Liver (tissue), 8 donors: ENCODE measurements at regions not wholly inside any gene's neighbourhood (a gene's known extent, or its start where the extent isn't known, plus 50 kb on each side); places are given as distances from the start of the nearest gene placed in this dataset.

Experiments
- DNase-seq: peaks from one replicate; pipeline ENCODE4 v3.0.0-alpha.2; 2017; ENCODE audit warnings: low spot score
- H3K27ac ChIP-seq, 2 donors: one replicate each; pipeline ENCODE4 v1.7.0; 2013; ENCODE audit warnings: inconsistent platforms in 2 of 2, low read length in 2 of 2, control low read depth in 1 of 2, low read depth in 1 of 2, mild to moderate bottlenecking in 1 of 2
- H3K27me3 ChIP-seq, 4 donors: one replicate each; pipeline versions ENCODE4 v1.6.1 to v1.7.0; 2013; ENCODE audit warnings: low read length in 3 of 4, inconsistent platforms in 1 of 4, mild to moderate bottlenecking in 1 of 4, moderate library complexity in 1 of 4; ENCODE audit not compliant: control insufficient read depth in 4 of 4, insufficient read depth in 4 of 4
- H3K36me3 ChIP-seq, 4 donors: one replicate each; pipeline versions ENCODE4 v1.6.1 to v1.7.0; 2013; ENCODE audit warnings: low read length in 3 of 4, mild to moderate bottlenecking in 3 of 4, low read depth in 1 of 4, moderate library complexity in 1 of 4; ENCODE audit not compliant: control insufficient read depth in 4 of 4, insufficient read depth in 3 of 4
- H3K4me1 ChIP-seq, 4 donors: one replicate each; pipeline versions ENCODE4 v1.6.1 to v1.7.0; 2013; ENCODE audit warnings: low read length in 3 of 4, mild to moderate bottlenecking in 3 of 4, moderate library complexity in 1 of 4; ENCODE audit not compliant: control insufficient read depth in 4 of 4, insufficient read depth in 4 of 4
- H3K4me3 ChIP-seq, 3 donors: one replicate each; pipeline versions ENCODE4 v1.6.1 to v1.7.0; 2013; ENCODE audit warnings: low read length in 3 of 3, control low read depth in 1 of 3, low read depth in 1 of 3, mild to moderate bottlenecking in 1 of 3
- H3K9ac ChIP-seq, 2 donors: one replicate each; pipeline ENCODE4 v1.7.0; 2013; ENCODE audit warnings: low read length in 2 of 2, mild to moderate bottlenecking in 2 of 2, moderate library complexity in 2 of 2, control low read depth in 1 of 2, low read depth in 1 of 2
- H3K9me3 ChIP-seq, 4 donors: one replicate each; pipeline versions ENCODE4 v1.6.1 to v1.7.0; 2013; ENCODE audit warnings: low read length in 3 of 4; ENCODE audit not compliant: control insufficient read depth in 4 of 4
- EGR1 ChIP-seq, 2 donors: IDR thresholded peaks; 2 replicates each; pipeline ENCODE4 v1.6.1; 2016 to 2018; ENCODE audit warnings: antibody characterized with exemption in 2 of 2, low read depth in 2 of 2
- FOXA1 ChIP-seq: IDR thresholded peaks from 2 replicates; pipeline ENCODE4 v1.6.1; 2016; ENCODE audit warnings: antibody characterized with exemption
- FOXA2 ChIP-seq: IDR thresholded peaks from 2 replicates; pipeline ENCODE4 v1.6.1; 2016; ENCODE audit warnings: antibody characterized with exemption
- GABPA ChIP-seq, 2 donors: IDR thresholded peaks in 1 of 2; conservative IDR thresholded peaks in 1 of 2; 2 replicates each; pipeline ENCODE4 v1.6.1; 2016; ENCODE audit warnings: antibody characterized with exemption in 2 of 2, mild to moderate bottlenecking in 1 of 2, moderate library complexity in 1 of 2
- HNF4A ChIP-seq, 2 donors: conservative IDR thresholded peaks; 2 replicates each; pipeline ENCODE4 v1.6.1; 2016; ENCODE audit warnings: antibody characterized with exemption in 2 of 2, mild to moderate bottlenecking in 2 of 2
- HNF4G ChIP-seq: IDR thresholded peaks from 2 replicates; pipeline ENCODE4 v1.6.1; 2016; ENCODE audit warnings: antibody characterized with exemption
- JUND ChIP-seq, 2 donors: IDR thresholded peaks; 2 replicates each; pipeline ENCODE4 v1.6.1; 2016; ENCODE audit warnings: antibody characterized with exemption in 2 of 2
- NR2F2 ChIP-seq: IDR thresholded peaks from 2 replicates; pipeline ENCODE4 v1.6.1; 2016; ENCODE audit warnings: antibody characterized with exemption
- RAD21 ChIP-seq, 2 donors: IDR thresholded peaks; 2 replicates each; pipeline ENCODE4 v1.6.1; 2016; ENCODE audit warnings: antibody characterized with exemption in 2 of 2, mild to moderate bottlenecking in 2 of 2
- RXRA ChIP-seq, 2 donors: IDR thresholded peaks; 2 replicates each; pipeline ENCODE4 v1.6.1; 2017 to 2018; ENCODE audit warnings: antibody characterized with exemption in 2 of 2, mild to moderate bottlenecking in 1 of 2
- SP1 ChIP-seq: IDR thresholded peaks from 2 replicates; pipeline ENCODE4 v1.6.1; 2018; ENCODE audit warnings: antibody characterized with exemption, mild to moderate bottlenecking
- TAF1 ChIP-seq: conservative IDR thresholded peaks from 2 replicates; pipeline ENCODE4 v1.6.1; 2016; ENCODE audit warnings: antibody characterized with exemption, mild to moderate bottlenecking
- YY1 ChIP-seq: IDR thresholded peaks from 2 replicates; pipeline ENCODE4 v1.6.1; 2016; ENCODE audit warnings: antibody characterized with exemption, mild to moderate bottlenecking
- WGBS: extraction: QIAGEN DNeasy Blood & Tissue Kit; methylation state at CpG from one replicate; pipeline ENCODE4 v1.1.7; 2013; 5-methylcytosine and 5-hydroxymethylcytosine counted together
- TF ChIP-seq, protein P1 (sequence below): fragments of 150-350 bp; IDR thresholded peaks from 2 replicates; pipeline ENCODE4 v1.5.1; 2017; ENCODE audit warnings: improper control_type of control experiment, low read depth, low read length; ENCODE audit not compliant: missing input control
- TF ChIP-seq, protein P2 (sequence below): IDR thresholded peaks from 2 replicates; pipeline ENCODE4 v1.6.1; 2016; ENCODE audit warnings: antibody characterized with exemption
- TF ChIP-seq, protein P3 (sequence below): IDR thresholded peaks from 2 replicates; pipeline ENCODE4 v1.6.1; 2016; ENCODE audit warnings: antibody characterized with exemption
- TF ChIP-seq, protein P4 (sequence below): IDR thresholded peaks from 2 replicates; pipeline ENCODE4 v1.6.1; 2016; ENCODE audit warnings: antibody characterized with exemption, mild to moderate bottlenecking
- donor health status: healthy.
- donor health status: healthy.
- donor health status: healthy.
- donor health status: healthy.
- donor health status: healthy.

DNA sequence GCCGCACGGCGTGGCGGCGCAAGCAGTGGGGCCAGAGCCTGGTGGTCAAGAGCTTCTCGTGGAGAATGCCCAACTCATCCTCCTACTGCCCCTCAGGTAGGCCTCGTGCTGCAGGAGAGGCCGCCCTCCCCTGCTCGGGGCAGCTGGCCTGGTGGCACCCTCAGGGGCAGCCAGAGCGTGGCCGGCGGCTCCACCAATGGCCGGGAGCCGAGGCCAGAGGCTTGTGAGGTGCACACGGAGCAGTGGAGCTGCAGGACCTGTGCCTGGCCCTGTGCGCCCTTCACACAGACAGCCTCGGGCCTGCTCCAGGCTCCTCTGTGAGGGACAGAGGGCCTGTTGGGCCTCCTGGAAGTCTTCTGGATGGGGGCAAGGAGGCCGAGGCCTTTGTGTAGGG, 85.5 kb downstream of the NPIPB11 start:
- Histone ChIP-seq H3K27me3 (no peaks in the 10 kb centered on the region), H3K4me3 (no peak overlapping the region), H3K4me1 (no peaks in the 10 kb centered on the region), H3K9ac (no peak overlapping the region), H3K9me3 (no peaks in the 10 kb centered on the region), H3K36me3 (peaks cover 0 to 18% (median 4%) of the 10 kb centered on the region in 4 donors), H3K27ac (no peak overlapping the region)
- 95% methylated on average over 18 of the region's 18 CpGs for WGBS
- DNase-seq, result no peak
- no peak for TF ChIP-seq FOXA2
- no peak for TF ChIP-seq NR2F2
- TF ChIP-seq YY1, result no peak
- TF ChIP-seq JUND (IDR thresholded peaks at IDR 0.05), result no peak
- no peak for TF ChIP-seq GABPA (IDR thresholded peaks at IDR 0.05 in 1 of 2, conservative IDR thresholded peaks at IDR 0.05 in 1 of 2)
- TF ChIP-seq EGR1 (IDR thresholded peaks at IDR 0.05; ENCODE audit: low read depth in 2 of 2), result no peak
- no peak for TF ChIP-seq RAD21 (IDR thresholded peaks at IDR 0.05)
- TF ChIP-seq RXRA (IDR thresholded peaks at IDR 0.05), result no peak
- TF ChIP-seq SP1, result no peak
- no peak for TF ChIP-seq HNF4A (conservative IDR thresholded peaks at IDR 0.05)
- no peak for TF ChIP-seq TAF1
- TF ChIP-seq, protein P1, sequence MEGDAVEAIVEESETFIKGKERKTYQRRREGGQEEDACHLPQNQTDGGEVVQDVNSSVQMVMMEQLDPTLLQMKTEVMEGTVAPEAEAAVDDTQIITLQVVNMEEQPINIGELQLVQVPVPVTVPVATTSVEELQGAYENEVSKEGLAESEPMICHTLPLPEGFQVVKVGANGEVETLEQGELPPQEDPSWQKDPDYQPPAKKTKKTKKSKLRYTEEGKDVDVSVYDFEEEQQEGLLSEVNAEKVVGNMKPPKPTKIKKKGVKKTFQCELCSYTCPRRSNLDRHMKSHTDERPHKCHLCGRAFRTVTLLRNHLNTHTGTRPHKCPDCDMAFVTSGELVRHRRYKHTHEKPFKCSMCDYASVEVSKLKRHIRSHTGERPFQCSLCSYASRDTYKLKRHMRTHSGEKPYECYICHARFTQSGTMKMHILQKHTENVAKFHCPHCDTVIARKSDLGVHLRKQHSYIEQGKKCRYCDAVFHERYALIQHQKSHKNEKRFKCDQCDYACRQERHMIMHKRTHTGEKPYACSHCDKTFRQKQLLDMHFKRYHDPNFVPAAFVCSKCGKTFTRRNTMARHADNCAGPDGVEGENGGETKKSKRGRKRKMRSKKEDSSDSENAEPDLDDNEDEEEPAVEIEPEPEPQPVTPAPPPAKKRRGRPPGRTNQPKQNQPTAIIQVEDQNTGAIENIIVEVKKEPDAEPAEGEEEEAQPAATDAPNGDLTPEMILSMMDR, result no peak
- TF ChIP-seq, protein P2, sequence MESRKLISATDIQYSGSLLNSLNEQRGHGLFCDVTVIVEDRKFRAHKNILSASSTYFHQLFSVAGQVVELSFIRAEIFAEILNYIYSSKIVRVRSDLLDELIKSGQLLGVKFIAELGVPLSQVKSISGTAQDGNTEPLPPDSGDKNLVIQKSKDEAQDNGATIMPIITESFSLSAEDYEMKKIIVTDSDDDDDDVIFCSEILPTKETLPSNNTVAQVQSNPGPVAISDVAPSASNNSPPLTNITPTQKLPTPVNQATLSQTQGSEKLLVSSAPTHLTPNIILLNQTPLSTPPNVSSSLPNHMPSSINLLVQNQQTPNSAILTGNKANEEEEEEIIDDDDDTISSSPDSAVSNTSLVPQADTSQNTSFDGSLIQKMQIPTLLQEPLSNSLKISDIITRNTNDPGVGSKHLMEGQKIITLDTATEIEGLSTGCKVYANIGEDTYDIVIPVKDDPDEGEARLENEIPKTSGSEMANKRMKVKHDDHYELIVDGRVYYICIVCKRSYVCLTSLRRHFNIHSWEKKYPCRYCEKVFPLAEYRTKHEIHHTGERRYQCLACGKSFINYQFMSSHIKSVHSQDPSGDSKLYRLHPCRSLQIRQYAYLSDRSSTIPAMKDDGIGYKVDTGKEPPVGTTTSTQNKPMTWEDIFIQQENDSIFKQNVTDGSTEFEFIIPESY, result no peak
- TF ChIP-seq FOXA1, result no peak
- no peak for TF ChIP-seq HNF4G
- TF ChIP-seq, protein P3, sequence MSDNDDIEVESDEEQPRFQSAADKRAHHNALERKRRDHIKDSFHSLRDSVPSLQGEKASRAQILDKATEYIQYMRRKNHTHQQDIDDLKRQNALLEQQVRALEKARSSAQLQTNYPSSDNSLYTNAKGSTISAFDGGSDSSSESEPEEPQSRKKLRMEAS, result no peak

DNA sequence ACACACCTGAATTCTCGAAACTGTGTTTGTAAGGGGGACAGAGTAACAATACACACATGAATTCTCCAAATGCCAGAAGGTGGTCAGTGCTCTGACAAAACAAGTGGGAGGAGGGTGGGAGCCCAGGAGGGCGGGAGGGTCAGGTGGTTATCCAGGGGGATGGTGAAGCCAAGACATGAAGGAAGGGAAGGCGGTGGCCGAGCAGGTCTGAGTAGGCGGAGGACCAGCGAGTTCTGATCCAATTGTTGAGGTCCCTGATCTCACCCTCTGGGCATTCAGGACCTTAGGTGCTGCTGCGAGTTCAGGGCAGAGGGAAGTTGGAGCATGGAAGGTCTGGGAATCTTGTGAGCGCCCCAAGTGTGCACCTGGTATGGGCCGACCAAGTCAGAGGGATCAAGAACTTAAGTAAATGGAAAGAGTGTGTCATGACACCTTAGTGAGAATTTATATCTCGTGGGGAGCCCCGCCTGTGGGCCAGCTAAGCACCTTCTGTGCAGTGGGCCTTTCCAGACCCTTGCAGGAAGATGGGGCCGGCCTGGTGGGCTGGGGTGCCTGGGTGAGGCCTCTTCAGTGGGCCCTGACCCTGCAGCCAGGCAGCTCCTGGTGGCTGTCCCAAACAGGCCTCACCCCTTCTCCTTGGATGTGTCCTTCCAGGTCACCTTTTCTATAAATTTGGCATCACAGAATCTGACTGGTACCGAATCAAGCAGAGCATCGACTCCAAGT, 86.1 kb downstream of the NPIPB11 start:
- WGBS, result 97% methylated on average over 14 of the region's 14 CpGs
- Histone ChIP-seq H3K27me3 (no peaks in the 10 kb centered on the region), H3K4me3 (no peak overlapping the region), H3K9me3 (no peaks in the 10 kb centered on the region), H3K27ac (no peak overlapping the region), H3K36me3 (peaks cover 0 to 18% (median 4%) of the 10 kb centered on the region in 4 donors), H3K9ac (no peak overlapping the region), H3K4me1 (no peaks in the 10 kb centered on the region)
- DNase-seq, result no peak
- TF ChIP-seq NR2F2 (no peak), HNF4A (conservative IDR thresholded peaks at IDR 0.05) (no peak)

DNA sequence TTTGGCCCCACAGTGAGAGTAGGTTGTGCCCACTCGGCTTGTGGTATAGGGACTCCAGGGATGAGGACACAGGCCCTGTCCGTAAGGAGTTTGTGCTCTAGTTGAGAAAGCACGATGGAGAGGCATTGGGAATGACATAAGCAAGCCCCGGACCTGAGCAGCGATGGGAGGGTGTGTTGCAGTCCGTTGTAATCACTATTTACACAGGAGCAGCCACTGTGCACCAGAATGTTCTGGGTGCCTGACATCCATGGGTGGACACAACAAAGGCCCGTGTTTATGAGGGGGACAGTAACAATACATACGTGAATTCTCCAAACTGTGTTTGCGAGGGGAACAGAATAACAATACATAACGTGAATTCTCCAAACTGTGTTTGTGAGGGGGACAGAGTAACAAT, 86.8 kb downstream of the NPIPB11 start:
- H3K9ac ChIP-seq, result no peak overlapping the region
- TF ChIP-seq NR2F2 (no peak), GABPA (IDR thresholded peaks at IDR 0.05 in 1 of 2, conservative IDR thresholded peaks at IDR 0.05 in 1 of 2) (no peak), HNF4A (conservative IDR thresholded peaks at IDR 0.05) (no peak), JUND (IDR thresholded peaks at IDR 0.05) (no peak), RAD21 (IDR thresholded peaks at IDR 0.05) (no peak), YY1 (no peak), HNF4G (no peak)
- TF ChIP-seq, protein P4, sequence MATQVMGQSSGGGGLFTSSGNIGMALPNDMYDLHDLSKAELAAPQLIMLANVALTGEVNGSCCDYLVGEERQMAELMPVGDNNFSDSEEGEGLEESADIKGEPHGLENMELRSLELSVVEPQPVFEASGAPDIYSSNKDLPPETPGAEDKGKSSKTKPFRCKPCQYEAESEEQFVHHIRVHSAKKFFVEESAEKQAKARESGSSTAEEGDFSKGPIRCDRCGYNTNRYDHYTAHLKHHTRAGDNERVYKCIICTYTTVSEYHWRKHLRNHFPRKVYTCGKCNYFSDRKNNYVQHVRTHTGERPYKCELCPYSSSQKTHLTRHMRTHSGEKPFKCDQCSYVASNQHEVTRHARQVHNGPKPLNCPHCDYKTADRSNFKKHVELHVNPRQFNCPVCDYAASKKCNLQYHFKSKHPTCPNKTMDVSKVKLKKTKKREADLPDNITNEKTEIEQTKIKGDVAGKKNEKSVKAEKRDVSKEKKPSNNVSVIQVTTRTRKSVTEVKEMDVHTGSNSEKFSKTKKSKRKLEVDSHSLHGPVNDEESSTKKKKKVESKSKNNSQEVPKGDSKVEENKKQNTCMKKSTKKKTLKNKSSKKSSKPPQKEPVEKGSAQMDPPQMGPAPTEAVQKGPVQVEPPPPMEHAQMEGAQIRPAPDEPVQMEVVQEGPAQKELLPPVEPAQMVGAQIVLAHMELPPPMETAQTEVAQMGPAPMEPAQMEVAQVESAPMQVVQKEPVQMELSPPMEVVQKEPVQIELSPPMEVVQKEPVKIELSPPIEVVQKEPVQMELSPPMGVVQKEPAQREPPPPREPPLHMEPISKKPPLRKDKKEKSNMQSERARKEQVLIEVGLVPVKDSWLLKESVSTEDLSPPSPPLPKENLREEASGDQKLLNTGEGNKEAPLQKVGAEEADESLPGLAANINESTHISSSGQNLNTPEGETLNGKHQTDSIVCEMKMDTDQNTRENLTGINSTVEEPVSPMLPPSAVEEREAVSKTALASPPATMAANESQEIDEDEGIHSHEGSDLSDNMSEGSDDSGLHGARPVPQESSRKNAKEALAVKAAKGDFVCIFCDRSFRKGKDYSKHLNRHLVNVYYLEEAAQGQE, result no peak
- TF ChIP-seq, protein P3, result no peak
- TF ChIP-seq, protein P1, result no peak
- H3K27ac ChIP-seq, result no peak overlapping the region
- H3K9me3 ChIP-seq, result no peaks in the 10 kb centered on the region
- peaks cover 0 to 18% (median 4%) of the 10 kb centered on the region in 4 donors for H3K36me3 ChIP-seq
- no peaks in the 10 kb centered on the region for H3K4me1 ChIP-seq
- no peak for DNase-seq
- WGBS, result 89% methylated on average over 10 of the region's 10 CpGs
- H3K4me3 ChIP-seq, result no peak overlapping the region
- no peaks in the 10 kb centered on the region for H3K27me3 ChIP-seq
